Right lobe of liver (tissue), 6 donors: ENCODE measurements at regions not wholly inside any gene's neighbourhood (a gene's known extent, or its start where the extent isn't known, plus 50 kb on each side); places are given as distances from the start of the nearest gene placed in this dataset.
A peak's percentile ranks its signal among the peaks of the same experiment; 100 is the strongest.

Experiments used
- ATAC-seq, 4 donors: fragments of 200-7000 bp; cut with Tn5 transposase; one replicate each; pipeline ENCODE4 v1.9.1; 2020; ENCODE audit warnings: mild to moderate bottlenecking in 4 of 4, moderate library complexity in 4 of 4
- DNase-seq, 3 donors: peaks; one replicate each; pipeline ENCODE4 v3.0.0-alpha.2; 2020
- H3K27ac ChIP-seq, 3 donors: fragments of 200-600 bp; one replicate each; pipeline ENCODE4 v1.8.0; 2022
- H3K27me3 ChIP-seq, 2 donors: fragments of 200-600 bp; one replicate each; pipeline ENCODE4 v1.8.0; 2022
- H3K36me3 ChIP-seq, 4 donors: fragments of 200-600 bp; sonication (generic) in 1 of 4; one replicate each; pipeline versions ENCODE4 v1.5.1 to v1.8.0; 2017 to 2022; ENCODE audit warnings: control low read depth in 1 of 4
- H3K4me1 ChIP-seq, 4 donors: fragments of 200-600 bp; sonication (generic) in 1 of 4; one replicate each; pipeline versions ENCODE4 v1.5.1 to v1.8.0; 2017 to 2022; ENCODE audit warnings: control low read depth in 1 of 4
- H3K4me3 ChIP-seq, 3 donors: fragments of 200-600 bp; one replicate each; pipeline ENCODE4 v1.8.0; 2022
- H3K9me3 ChIP-seq, 4 donors: fragments of 200-600 bp; sonication (generic) in 1 of 4; one replicate each; pipeline versions ENCODE4 v1.5.1 to v1.8.0; 2017 to 2022; ENCODE audit warnings: control low read depth in 1 of 4
- CTCF ChIP-seq, 4 donors: fragments of 200-600 bp in 3 of 4; fragments of 450-650 bp in 1 of 4; IDR thresholded peaks; one replicate each; pipeline versions ENCODE4 v1.5.1 to v1.8.0; 2016 to 2022; ENCODE audit warnings: antibody characterized with exemption in 4 of 4, mild to moderate bottlenecking in 2 of 4
- POLR2A ChIP-seq: fragments of 450-650 bp; IDR thresholded peaks from one replicate; pipeline ENCODE4 v1.6.1; 2017; ENCODE audit warnings: antibody characterized with exemption, mild to moderate bottlenecking
- WGBS: methylation state at CpG from one replicate; pipeline ENCODE4 v1.1.6; 2018; ENCODE audit warnings: low coverage, low lambda C conversion rate; ENCODE audit not compliant: insufficient coverage; ENCODE audit errors: missing lambda C conversion rate; 5-methylcytosine and 5-hydroxymethylcytosine counted together
- intact Hi-C, 2 donors: fragments of 100-400 bp; cut with DNase I; formaldehyde crosslinking; loops; one replicate each; pipeline versions ENCODE4 v1.11.2 to v1.14.1; 2022
- donor health status: DM: no; HTN: yes; CAD: no.
- donor health status: DM: no; HTN: no; CAD: no.
- donor health status: DM: no; HTN: no; CAD: no.
- donor health status: DM: no; HTN: yes; CAD: no.
- donor health status: DM: no; HTN: yes; CAD: no.

- Histone ChIP-seq H3K4me1 (no peaks in the 10 kb centered on the region), H3K27me3 (no peaks in the 10 kb centered on the region), H3K27ac (no peak overlapping the region), H3K4me3 (no peak overlapping the region), H3K36me3 (no peaks in the 10 kb centered on the region), H3K9me3 (no peaks in the 10 kb centered on the region)
- DNase-seq, result no peak
- intact Hi-C loops, result no loop called here
- ATAC-seq, result no peak
- 48% methylated on average over 6 of the region's 16 CpGs for WGBS
- TF ChIP-seq CTCF (IDR thresholded peaks at IDR 0.05) (no peak), POLR2A (no peak)
Observed at GRCh38 chr5:2696156-2696807, 55.2 kb downstream of the IRX2 start.

- Histone ChIP-seq H3K27me3 (no peaks in the 10 kb centered on the region), H3K4me3 (no peak overlapping the region), H3K27ac (no peak overlapping the region), H3K9me3 (no peaks in the 10 kb centered on the region), H3K4me1 (no peaks in the 10 kb centered on the region), H3K36me3 (no peaks in the 10 kb centered on the region)
- ATAC-seq (peak in 1 of 4 donors; percentile 42), DNase-seq (no peak)
- intact Hi-C loops, result no loop called here
- WGBS, result 45% methylated on average over 4 of the region's 8 CpGs
- no peak for TF ChIP-seq POLR2A
- TF ChIP-seq CTCF (IDR thresholded peaks at IDR 0.05), result no peak
Observed at GRCh38 chr5:2695200-2695891, 56.1 kb downstream of the IRX2 start.

GRCh38 chr5:2691530-2691929 is 59.9 kb downstream of the IRX2 start:
- H3K9me3 ChIP-seq, result no peaks in the 10 kb centered on the region
- TF ChIP-seq POLR2A (no peak), CTCF (IDR thresholded peaks at IDR 0.05) (no peak)
- no peak overlapping the region for H3K4me3 ChIP-seq
- DNase-seq (no peak), ATAC-seq (no peak)
- intact Hi-C loops, result no loop called here
- H3K27me3 ChIP-seq, result no peaks in the 10 kb centered on the region
- H3K4me1 ChIP-seq, result no peaks in the 10 kb centered on the region
- WGBS, result 10% methylated on average over 1 of the region's 1 CpG
- no peaks in the 10 kb centered on the region for H3K36me3 ChIP-seq
- H3K27ac ChIP-seq, result no peak overlapping the region

- Histone ChIP-seq H3K9me3 (no peaks in the 10 kb centered on the region), H3K36me3 (no peaks in the 10 kb centered on the region), H3K27ac (no peak overlapping the region), H3K4me3 (no peak overlapping the region), H3K4me1 (no peaks in the 10 kb centered on the region), H3K27me3 (no peaks in the 10 kb centered on the region)
- intact Hi-C loops, result no loop called here
- ATAC-seq (no peak), DNase-seq (no peak)
- WGBS, result 57% methylated on average over 6 of the region's 6 CpGs
- no peak for TF ChIP-seq POLR2A
- no peak for TF ChIP-seq CTCF (IDR thresholded peaks at IDR 0.05)
Observed at GRCh38 chr5:2690293-2690692, 61.2 kb downstream of the IRX2 start.
